ENCODE measurements at regions not wholly inside any gene's neighbourhood (a gene's known extent, or its start where the extent isn't known, plus 50 kb on each side); places are given as distances from the start of the nearest gene placed in this dataset.

DNA sequence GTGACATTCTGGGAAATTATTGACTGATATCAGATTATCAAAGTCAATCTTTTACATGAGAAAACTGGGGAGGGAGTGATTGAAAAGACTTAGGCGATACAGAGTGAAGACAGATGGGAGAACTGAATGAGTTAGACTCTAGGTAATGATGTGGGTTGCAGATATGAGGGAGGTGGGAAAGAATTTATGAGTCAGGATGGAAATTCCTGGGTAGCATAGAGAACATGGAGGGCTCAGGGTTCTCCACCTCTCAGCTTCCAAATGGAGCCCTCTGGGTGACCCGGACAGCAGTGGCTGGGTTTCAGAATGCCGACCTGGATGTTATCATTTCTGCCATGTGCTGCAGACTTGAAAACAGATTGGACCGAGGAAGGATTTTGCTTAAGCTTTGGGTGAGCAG is 75.4 kb upstream of the SHB start:
- no peak overlapping the region for H3K27ac Mint-ChIP-seq (ENCODE audit: low read depth)
- no peaks in the 10 kb centered on the region for H3K9me3 Mint-ChIP-seq
- ATAC-seq (replicated peaks; ENCODE audit: extremely low read depth, poor library complexity, severe bottlenecking) (no peak), DNase-seq (ENCODE audit: low spot score in 2 of 2) (no peak)
- H3K4me1 Mint-ChIP-seq = no peaks in the 10 kb centered on the region
- peaks cover 39% of the 10 kb centered on the region for H3K27me3 Mint-ChIP-seq
- no peak overlapping the region for H3K4me3 Mint-ChIP-seq
- no peaks in the 10 kb centered on the region for H3K36me3 Mint-ChIP-seq (ENCODE audit: insufficient read depth)

- H3K27me3 Mint-ChIP-seq = peaks cover 51% of the 10 kb centered on the region
- no peaks in the 10 kb centered on the region for H3K9me3 Mint-ChIP-seq
- DNase-seq (ENCODE audit: low spot score in 2 of 2) (no peak), ATAC-seq (replicated peaks; ENCODE audit: extremely low read depth, poor library complexity, severe bottlenecking) (no peak)
- H3K4me3 Mint-ChIP-seq = no peak overlapping the region
- no peaks in the 10 kb centered on the region for H3K36me3 Mint-ChIP-seq (ENCODE audit: insufficient read depth)
- no peak overlapping the region for H3K27ac Mint-ChIP-seq (ENCODE audit: low read depth)
- H3K4me1 Mint-ChIP-seq = no peaks in the 10 kb centered on the region
Observed at GRCh38 chr9:38141746-38142591, 72.9 kb upstream of the SHB start.

DNA sequence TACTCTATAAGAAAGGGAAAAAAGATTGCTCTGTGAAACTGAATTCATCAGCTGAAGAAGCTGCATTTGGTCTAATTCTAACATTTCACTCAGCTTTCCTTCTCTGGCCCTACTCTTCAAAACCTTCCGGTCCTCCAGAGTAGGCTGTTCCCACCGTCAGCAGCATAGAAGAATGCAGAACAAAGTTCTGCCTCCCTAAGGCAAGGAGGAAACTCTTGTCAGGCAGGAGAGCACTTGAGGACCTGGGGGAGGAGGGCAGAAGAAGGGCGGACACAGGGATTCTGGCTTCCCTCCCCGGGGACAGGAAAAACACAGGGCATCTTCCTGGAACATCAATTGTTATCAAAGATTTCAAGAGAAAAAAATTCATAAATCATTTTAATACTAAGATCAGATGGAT is 69.2 kb upstream of the SHB start:
- ATAC-seq (replicated peaks; ENCODE audit: extremely low read depth, poor library complexity, severe bottlenecking) (no peak), DNase-seq (ENCODE audit: low spot score in 2 of 2) (no peak)
- H3K9me3 Mint-ChIP-seq = no peaks in the 10 kb centered on the region
- no peaks in the 10 kb centered on the region for H3K36me3 Mint-ChIP-seq (ENCODE audit: insufficient read depth)
- H3K4me1 Mint-ChIP-seq = no peaks in the 10 kb centered on the region
- no peak overlapping the region for H3K4me3 Mint-ChIP-seq
- H3K27ac Mint-ChIP-seq (ENCODE audit: low read depth) = no peak overlapping the region
- H3K27me3 Mint-ChIP-seq = peaks cover 67% of the 10 kb centered on the region

DNA sequence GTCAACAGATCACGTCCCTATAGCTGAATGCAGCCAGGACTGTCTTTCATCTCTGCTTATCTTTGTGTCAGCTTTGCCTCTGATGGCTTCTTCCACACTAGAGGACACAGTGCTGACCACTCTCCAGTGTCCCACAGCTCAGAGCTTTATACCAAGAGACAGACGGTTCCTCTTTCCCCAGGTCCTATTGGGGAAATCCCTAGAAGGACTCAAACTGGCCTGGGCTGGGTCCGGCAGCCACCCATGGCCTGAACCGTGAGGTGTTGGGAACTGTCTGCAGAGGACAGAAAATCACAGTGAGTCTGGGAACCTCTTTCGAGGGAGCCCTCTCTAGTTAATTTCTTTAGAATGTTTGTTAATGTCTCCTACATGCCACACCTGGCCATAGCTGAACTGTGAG is 68.3 kb upstream of the SHB start:
- H3K27ac Mint-ChIP-seq (ENCODE audit: low read depth) = no peak overlapping the region
- no peaks in the 10 kb centered on the region for H3K36me3 Mint-ChIP-seq (ENCODE audit: insufficient read depth)
- no peak for ATAC-seq (replicated peaks; ENCODE audit: extremely low read depth, poor library complexity, severe bottlenecking)
- no peak overlapping the region for H3K4me3 Mint-ChIP-seq
- H3K27me3 Mint-ChIP-seq = peaks cover 68% of the 10 kb centered on the region
- no peaks in the 10 kb centered on the region for H3K4me1 Mint-ChIP-seq
- DNase-seq (ENCODE audit: low spot score in 2 of 2) = no peak
- no peaks in the 10 kb centered on the region for H3K9me3 Mint-ChIP-seq

- Mint-ChIP-seq H3K27ac (ENCODE audit: low read depth) (no peak overlapping the region), H3K9me3 (no peaks in the 10 kb centered on the region), H3K36me3 (ENCODE audit: insufficient read depth) (no peaks in the 10 kb centered on the region), H3K27me3 (peaks cover 59% of the 10 kb centered on the region), H3K4me3 (no peak overlapping the region), H3K4me1 (no peaks in the 10 kb centered on the region)
- ATAC-seq (replicated peaks; ENCODE audit: extremely low read depth, poor library complexity, severe bottlenecking) = no peak
- no peak for DNase-seq (ENCODE audit: low spot score in 2 of 2)
Observed at GRCh38 chr9:38136386-38136785, 67.4 kb upstream of the SHB start.

DNA sequence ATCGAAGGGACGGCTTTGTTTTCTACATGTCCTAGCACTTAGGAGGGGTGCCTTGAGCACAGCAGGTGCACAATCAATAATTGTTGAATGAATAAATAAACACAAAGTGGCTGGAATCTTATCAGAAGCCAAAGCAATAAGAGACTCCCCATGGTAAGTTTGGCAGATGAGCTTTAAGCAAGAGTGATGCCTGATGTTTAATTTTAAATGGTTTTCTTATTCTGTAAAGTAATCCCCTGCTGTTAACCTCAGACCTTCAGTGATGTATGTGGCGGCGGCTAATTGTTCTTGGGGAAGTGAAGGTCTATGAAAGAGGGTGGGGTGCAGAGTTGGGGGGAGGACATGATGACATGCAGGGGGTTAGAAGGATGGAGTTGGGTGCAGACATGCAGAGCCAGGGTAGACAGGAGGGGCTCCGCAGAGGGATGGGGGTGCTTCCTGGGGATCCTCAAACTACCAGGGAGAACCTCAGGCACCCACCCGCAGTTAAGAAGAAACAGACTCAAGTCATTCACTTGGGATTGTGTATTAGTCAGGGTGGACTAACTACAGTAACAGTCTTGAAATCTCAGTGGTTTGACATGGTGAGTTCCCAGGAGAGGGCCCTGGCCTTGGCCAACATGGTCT is 65.7 kb upstream of the SHB start:
- peaks cover 43% of the 10 kb centered on the region for H3K27me3 Mint-ChIP-seq
- no peaks in the 10 kb centered on the region for H3K36me3 Mint-ChIP-seq (ENCODE audit: insufficient read depth)
- no peaks in the 10 kb centered on the region for H3K9me3 Mint-ChIP-seq
- no peak overlapping the region for H3K4me3 Mint-ChIP-seq
- no peaks in the 10 kb centered on the region for H3K4me1 Mint-ChIP-seq
- DNase-seq (ENCODE audit: low spot score in 2 of 2) (no peak), ATAC-seq (replicated peaks; ENCODE audit: extremely low read depth, poor library complexity, severe bottlenecking) (no peak)
- no peak overlapping the region for H3K27ac Mint-ChIP-seq (ENCODE audit: low read depth)

- H3K36me3 Mint-ChIP-seq (ENCODE audit: insufficient read depth) = no peaks in the 10 kb centered on the region
- H3K27me3 Mint-ChIP-seq = peaks cover 37% of the 10 kb centered on the region
- DNase-seq (ENCODE audit: low spot score in 2 of 2) (no peak), ATAC-seq (replicated peaks; ENCODE audit: extremely low read depth, poor library complexity, severe bottlenecking) (no peak)
- no peak overlapping the region for H3K4me3 Mint-ChIP-seq
- no peak overlapping the region for H3K27ac Mint-ChIP-seq (ENCODE audit: low read depth)
- H3K4me1 Mint-ChIP-seq = no peaks in the 10 kb centered on the region
- no peaks in the 10 kb centered on the region for H3K9me3 Mint-ChIP-seq
Observed at GRCh38 chr9:38133595-38133994, 64.6 kb upstream of the SHB start.

DNA sequence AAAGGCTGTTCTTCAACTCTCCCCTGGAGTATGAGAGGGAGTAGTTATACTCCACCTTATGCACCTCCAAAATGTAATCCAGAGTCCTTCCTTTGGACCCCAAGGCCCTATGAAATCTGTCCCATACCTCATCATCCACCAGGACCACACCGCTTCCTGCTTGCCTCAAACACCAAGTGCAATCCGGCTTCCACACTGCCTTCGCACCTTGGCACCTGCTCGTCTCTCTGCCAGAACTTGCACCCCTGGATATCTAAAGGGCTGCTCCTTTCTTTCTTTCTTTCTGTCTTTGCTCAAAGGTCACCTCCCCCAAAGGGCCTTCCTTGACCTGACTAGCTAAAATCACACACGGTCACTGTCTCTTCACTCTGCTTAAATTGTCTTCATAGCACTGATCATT is 63.9 kb upstream of the SHB start:
- Mint-ChIP-seq H3K27ac (ENCODE audit: low read depth) (no peak overlapping the region), H3K27me3 (peaks cover 31% of the 10 kb centered on the region)

GRCh38 chr9:38131729-38132128 is 62.7 kb upstream of the SHB start:
- Mint-ChIP-seq H3K4me3 (no peak overlapping the region), H3K36me3 (ENCODE audit: insufficient read depth) (no peaks in the 10 kb centered on the region), H3K9me3 (no peaks in the 10 kb centered on the region), H3K27me3 (peaks cover 33% of the 10 kb centered on the region), H3K27ac (ENCODE audit: low read depth) (no peak overlapping the region), H3K4me1 (no peaks in the 10 kb centered on the region)
- DNase-seq (ENCODE audit: low spot score in 2 of 2) (no peak), ATAC-seq (replicated peaks; ENCODE audit: extremely low read depth, poor library complexity, severe bottlenecking) (no peak)

More for the DNA sequence above, 63.9 kb upstream of the SHB start:
- DNase-seq (ENCODE audit: low spot score in 2 of 2) (no peak), ATAC-seq (replicated peaks; ENCODE audit: extremely low read depth, poor library complexity, severe bottlenecking) (no peak)
- Mint-ChIP-seq H3K9me3 (no peaks in the 10 kb centered on the region), H3K4me1 (no peaks in the 10 kb centered on the region), H3K36me3 (ENCODE audit: insufficient read depth) (no peaks in the 10 kb centered on the region), H3K4me3 (no peak overlapping the region)

DNA sequence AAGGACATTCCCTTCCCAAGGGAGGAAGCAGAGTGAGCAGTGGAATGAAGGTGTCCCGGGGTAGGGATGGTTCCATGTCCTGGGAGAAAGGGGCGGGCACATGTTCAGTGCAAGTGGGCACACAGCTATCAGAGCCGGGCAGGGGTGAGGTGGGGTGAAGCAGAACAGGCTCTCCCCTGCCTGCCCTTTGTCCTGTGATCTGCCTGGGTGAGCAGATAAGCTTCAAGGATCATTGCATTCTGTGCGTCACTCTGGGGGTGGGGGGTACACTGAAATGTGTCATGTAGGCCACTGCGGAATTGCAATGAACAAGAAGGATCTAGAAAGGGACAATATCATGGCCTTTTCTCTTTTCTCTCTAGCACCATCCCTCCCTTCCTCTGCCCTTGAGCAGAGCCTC is 61.7 kb upstream of the SHB start:
- Mint-ChIP-seq H3K4me3 (no peak overlapping the region), H3K27ac (ENCODE audit: low read depth) (no peak overlapping the region), H3K4me1 (no peaks in the 10 kb centered on the region), H3K9me3 (no peaks in the 10 kb centered on the region), H3K36me3 (ENCODE audit: insufficient read depth) (no peaks in the 10 kb centered on the region), H3K27me3 (peaks cover 43% of the 10 kb centered on the region)
- ATAC-seq (replicated peaks; ENCODE audit: extremely low read depth, poor library complexity, severe bottlenecking) (no peak), DNase-seq (ENCODE audit: low spot score in 2 of 2) (no peak)

GRCh38 chr9:38129366-38129765 is 60.3 kb upstream of the SHB start:
- Mint-ChIP-seq H3K27me3 (peaks cover 45% of the 10 kb centered on the region), H3K36me3 (ENCODE audit: insufficient read depth) (no peaks in the 10 kb centered on the region), H3K27ac (ENCODE audit: low read depth) (no peak overlapping the region), H3K4me3 (no peak overlapping the region), H3K4me1 (no peaks in the 10 kb centered on the region), H3K9me3 (no peaks in the 10 kb centered on the region)
- DNase-seq (ENCODE audit: low spot score in 2 of 2) (no peak), ATAC-seq (replicated peaks; ENCODE audit: extremely low read depth, poor library complexity, severe bottlenecking) (no peak)

DNA sequence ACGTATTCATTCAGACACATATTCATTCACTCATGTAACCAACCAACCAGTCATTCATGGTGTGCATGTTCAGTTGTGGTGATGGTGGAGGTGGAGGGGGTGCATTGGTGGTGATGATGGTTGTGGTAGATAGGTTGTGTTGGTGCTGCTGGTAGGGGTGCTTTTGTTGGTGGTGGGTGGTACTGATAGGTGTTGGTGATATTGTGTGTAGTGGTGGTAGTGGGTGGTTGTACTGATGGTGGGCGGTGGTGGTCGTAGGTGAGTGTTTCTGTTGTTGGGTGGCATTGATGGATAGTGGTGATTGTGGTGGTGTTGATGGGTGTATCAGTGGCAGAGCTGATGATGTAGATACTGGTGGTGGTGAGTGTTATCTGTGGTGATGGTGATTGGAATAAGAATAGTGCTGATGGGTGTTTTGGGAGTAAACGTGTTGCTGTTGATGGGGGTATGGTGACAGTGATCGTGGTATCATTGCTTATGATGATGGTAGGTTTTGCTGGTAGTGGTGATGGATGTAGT is 59.8 kb upstream of the SHB start:
- ATAC-seq (replicated peaks; ENCODE audit: extremely low read depth, poor library complexity, severe bottlenecking) = no peak

DNA sequence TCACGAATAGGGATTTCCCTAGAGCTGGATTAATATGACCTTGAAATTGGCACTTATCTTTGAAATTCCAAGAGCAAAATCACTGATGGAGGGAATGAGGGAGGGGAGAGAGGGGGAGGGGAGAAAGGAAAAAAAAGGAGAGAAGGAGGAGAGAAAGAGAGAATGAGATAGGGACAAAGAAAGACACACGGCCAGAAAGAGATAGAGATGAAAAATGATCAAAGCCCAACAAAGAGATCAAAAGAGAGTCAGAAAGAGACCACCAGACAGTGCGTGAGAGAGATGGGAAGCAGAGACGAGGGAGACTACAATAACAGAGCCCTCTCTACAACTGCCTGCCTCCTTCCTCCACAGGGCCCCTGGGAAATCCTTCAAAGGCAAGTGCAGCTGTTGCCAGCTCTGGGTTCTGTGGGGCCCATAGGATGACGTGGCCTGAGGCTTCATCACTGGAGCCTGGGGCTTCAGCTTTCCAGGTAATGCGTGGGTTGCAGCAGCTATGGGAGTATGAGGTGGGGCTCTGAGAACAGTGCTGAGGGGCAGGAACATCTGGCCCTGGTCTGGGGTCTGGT is 58.3 kb upstream of the SHB start:
- DNase-seq (ENCODE audit: low spot score in 2 of 2) (no peak), ATAC-seq (replicated peaks; ENCODE audit: extremely low read depth, poor library complexity, severe bottlenecking) (no peak)
- Mint-ChIP-seq H3K36me3 (ENCODE audit: insufficient read depth) (peaks cover 1% of the 10 kb centered on the region), H3K4me3 (no peak overlapping the region), H3K9me3 (no peaks in the 10 kb centered on the region), H3K27ac (ENCODE audit: low read depth) (no peak overlapping the region), H3K27me3 (peaks cover 35% of the 10 kb centered on the region), H3K4me1 (no peaks in the 10 kb centered on the region)

More for the DNA sequence above, 59.8 kb upstream of the SHB start:
- H3K27ac Mint-ChIP-seq (ENCODE audit: low read depth) = no peak overlapping the region
- H3K9me3 Mint-ChIP-seq = no peaks in the 10 kb centered on the region
- DNase-seq (ENCODE audit: low spot score in 2 of 2) = no peak
- H3K27me3 Mint-ChIP-seq = peaks cover 45% of the 10 kb centered on the region
- no peaks in the 10 kb centered on the region for H3K4me1 Mint-ChIP-seq
- H3K36me3 Mint-ChIP-seq (ENCODE audit: insufficient read depth) = no peaks in the 10 kb centered on the region
- no peak overlapping the region for H3K4me3 Mint-ChIP-seq
